ENCODE measurements at regions not wholly inside any gene's neighbourhood (a gene's known extent, or its start where the extent isn't known, plus 50 kb on each side); places are given as distances from the start of the nearest gene placed in this dataset.

GRCh38 chrX:101736651-101737050, 77.0 kb upstream of the ARMCX2 start:
- TF ChIP-seq ZNF670 (tag by site-specific recombination; IDR thresholded peaks at IDR 0.05; ENCODE audit: low read depth): no peak
- no peak for TF ChIP-seq CTCF (tag by site-specific recombination; IDR thresholded peaks at IDR 0.05)
- TF ChIP-seq, protein P1, sequence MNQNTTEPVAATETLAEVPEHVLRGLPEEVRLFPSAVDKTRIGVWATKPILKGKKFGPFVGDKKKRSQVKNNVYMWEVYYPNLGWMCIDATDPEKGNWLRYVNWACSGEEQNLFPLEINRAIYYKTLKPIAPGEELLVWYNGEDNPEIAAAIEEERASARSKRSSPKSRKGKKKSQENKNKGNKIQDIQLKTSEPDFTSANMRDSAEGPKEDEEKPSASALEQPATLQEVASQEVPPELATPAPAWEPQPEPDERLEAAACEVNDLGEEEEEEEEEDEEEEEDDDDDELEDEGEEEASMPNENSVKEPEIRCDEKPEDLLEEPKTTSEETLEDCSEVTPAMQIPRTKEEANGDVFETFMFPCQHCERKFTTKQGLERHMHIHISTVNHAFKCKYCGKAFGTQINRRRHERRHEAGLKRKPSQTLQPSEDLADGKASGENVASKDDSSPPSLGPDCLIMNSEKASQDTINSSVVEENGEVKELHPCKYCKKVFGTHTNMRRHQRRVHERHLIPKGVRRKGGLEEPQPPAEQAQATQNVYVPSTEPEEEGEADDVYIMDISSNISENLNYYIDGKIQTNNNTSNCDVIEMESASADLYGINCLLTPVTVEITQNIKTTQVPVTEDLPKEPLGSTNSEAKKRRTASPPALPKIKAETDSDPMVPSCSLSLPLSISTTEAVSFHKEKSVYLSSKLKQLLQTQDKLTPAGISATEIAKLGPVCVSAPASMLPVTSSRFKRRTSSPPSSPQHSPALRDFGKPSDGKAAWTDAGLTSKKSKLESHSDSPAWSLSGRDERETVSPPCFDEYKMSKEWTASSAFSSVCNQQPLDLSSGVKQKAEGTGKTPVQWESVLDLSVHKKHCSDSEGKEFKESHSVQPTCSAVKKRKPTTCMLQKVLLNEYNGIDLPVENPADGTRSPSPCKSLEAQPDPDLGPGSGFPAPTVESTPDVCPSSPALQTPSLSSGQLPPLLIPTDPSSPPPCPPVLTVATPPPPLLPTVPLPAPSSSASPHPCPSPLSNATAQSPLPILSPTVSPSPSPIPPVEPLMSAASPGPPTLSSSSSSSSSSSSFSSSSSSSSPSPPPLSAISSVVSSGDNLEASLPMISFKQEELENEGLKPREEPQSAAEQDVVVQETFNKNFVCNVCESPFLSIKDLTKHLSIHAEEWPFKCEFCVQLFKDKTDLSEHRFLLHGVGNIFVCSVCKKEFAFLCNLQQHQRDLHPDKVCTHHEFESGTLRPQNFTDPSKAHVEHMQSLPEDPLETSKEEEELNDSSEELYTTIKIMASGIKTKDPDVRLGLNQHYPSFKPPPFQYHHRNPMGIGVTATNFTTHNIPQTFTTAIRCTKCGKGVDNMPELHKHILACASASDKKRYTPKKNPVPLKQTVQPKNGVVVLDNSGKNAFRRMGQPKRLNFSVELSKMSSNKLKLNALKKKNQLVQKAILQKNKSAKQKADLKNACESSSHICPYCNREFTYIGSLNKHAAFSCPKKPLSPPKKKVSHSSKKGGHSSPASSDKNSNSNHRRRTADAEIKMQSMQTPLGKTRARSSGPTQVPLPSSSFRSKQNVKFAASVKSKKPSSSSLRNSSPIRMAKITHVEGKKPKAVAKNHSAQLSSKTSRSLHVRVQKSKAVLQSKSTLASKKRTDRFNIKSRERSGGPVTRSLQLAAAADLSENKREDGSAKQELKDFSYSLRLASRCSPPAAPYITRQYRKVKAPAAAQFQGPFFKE (tag by site-specific recombination; IDR thresholded peaks at IDR 0.05; ENCODE audit: borderline replicate concordance): no peak
- TF ChIP-seq ZNF596 (tag by site-specific recombination; IDR thresholded peaks at IDR 0.05): no peak
- TF ChIP-seq, protein P2, sequence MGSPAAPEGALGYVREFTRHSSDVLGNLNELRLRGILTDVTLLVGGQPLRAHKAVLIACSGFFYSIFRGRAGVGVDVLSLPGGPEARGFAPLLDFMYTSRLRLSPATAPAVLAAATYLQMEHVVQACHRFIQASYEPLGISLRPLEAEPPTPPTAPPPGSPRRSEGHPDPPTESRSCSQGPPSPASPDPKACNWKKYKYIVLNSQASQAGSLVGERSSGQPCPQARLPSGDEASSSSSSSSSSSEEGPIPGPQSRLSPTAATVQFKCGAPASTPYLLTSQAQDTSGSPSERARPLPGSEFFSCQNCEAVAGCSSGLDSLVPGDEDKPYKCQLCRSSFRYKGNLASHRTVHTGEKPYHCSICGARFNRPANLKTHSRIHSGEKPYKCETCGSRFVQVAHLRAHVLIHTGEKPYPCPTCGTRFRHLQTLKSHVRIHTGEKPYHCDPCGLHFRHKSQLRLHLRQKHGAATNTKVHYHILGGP (tag by site-specific recombination; IDR thresholded peaks at IDR 0.05): no peak
- no peak for TF ChIP-seq PRDM1 (tag by site-specific recombination; IDR thresholded peaks at IDR 0.05)
- TF ChIP-seq EGR2 (tag by site-specific recombination; IDR thresholded peaks at IDR 0.05; ENCODE audit: low read depth): no peak
- no peak for TF ChIP-seq SP2 (tag by site-specific recombination; IDR thresholded peaks at IDR 0.05)
- no peak for TF ChIP-seq ZNF76 (tag by site-specific recombination; IDR thresholded peaks at IDR 0.05; ENCODE audit: borderline replicate concordance, low read depth)
- TF ChIP-seq SALL2 (tag by site-specific recombination; IDR thresholded peaks at IDR 0.05; ENCODE audit: borderline replicate concordance): no peak
